ENCODE measurements at regions not wholly inside any gene's neighbourhood (a gene's known extent, or its start where the extent isn't known, plus 50 kb on each side); places are given as distances from the start of the nearest gene placed in this dataset.

GRCh38 chrX:100076031-100076430, 334.0 kb downstream of the PCDH19 start:
- TF ChIP-seq CTCF (IDR thresholded peaks at IDR 0.05; ENCODE audit: low read depth, low read length) (no peak), POLR2A (IDR thresholded peaks at IDR 0.05; ENCODE audit: extremely low read depth, insufficient read length) (no peak), MAX (IDR thresholded peaks at IDR 0.05; ENCODE audit: low read depth, low read length) (no peak)

All from NB4 (cell line).